Neural cell (in vitro differentiated cells): ENCODE measurements at regions not wholly inside any gene's neighbourhood (a gene's known extent, or its start where the extent isn't known, plus 50 kb on each side); places are given as distances from the start of the nearest gene placed in this dataset.

ENCODE experiments used
- H2AFZ ChIP-seq: fragments of 200-600, 300-800 bp; sonication (generic), shearing (Covaris generic); 2 replicates; pipeline ENCODE4 v1.6.0; 2014; ENCODE audit warnings: low read depth, mild to moderate bottlenecking, antibody characterized with exemption, low read length, moderate library complexity
- H3F3A ChIP-seq: fragments of 200-600 bp; shearing (Covaris generic); 2 replicates; pipeline ENCODE4 v1.6.1; 2016; ENCODE audit warnings: mild to moderate bottlenecking, moderate library complexity, mixed read lengths, antibody characterized with exemption, low read length; ENCODE audit not compliant: insufficient read depth, poor library complexity, severe bottlenecking
- H3K27ac ChIP-seq: fragments of 200-600, 300-800 bp; sonication (generic), shearing (Covaris generic); 2 replicates; pipeline ENCODE4 v1.5.1; 2014; ENCODE audit warnings: mild to moderate bottlenecking, low read length, moderate library complexity
- H3K27me3 ChIP-seq: fragments of 300-800, 200-600 bp; sonication (generic), shearing (Covaris generic); 2 replicates; pipeline ENCODE4 v1.6.0; 2014; ENCODE audit warnings: mild to moderate bottlenecking, low read depth, low read length, moderate library complexity; ENCODE audit not compliant: insufficient read depth
- H3K36me3 ChIP-seq: fragments of 300-800, 200-600 bp; sonication (generic), shearing (Covaris generic); 2 replicates; pipeline ENCODE4 v1.5.1; 2014; ENCODE audit warnings: mild to moderate bottlenecking, antibody characterized with exemption, low read length, moderate library complexity; ENCODE audit not compliant: insufficient read depth
- H3K4me2 ChIP-seq: fragments of 300-800, 200-600 bp; sonication (generic), shearing (Covaris generic); 2 replicates; pipeline ENCODE4 v1.6.0; 2014; ENCODE audit warnings: mild to moderate bottlenecking, low read length
- H3K4me3 ChIP-seq: fragments of 300-800, 200-600 bp; sonication (generic), shearing (Covaris generic); 2 replicates; pipeline ENCODE4 v1.5.1; 2014; ENCODE audit warnings: mild to moderate bottlenecking, low read length, moderate library complexity
- H3K79me2 ChIP-seq: fragments of 200-600 bp; shearing (Covaris generic); replicated peaks from 2 replicates; pipeline ENCODE4 v1.6.0; 2014; ENCODE audit warnings: mild to moderate bottlenecking, low read length, moderate library complexity; ENCODE audit not compliant: insufficient read depth
- H3K9ac ChIP-seq: fragments of 300-800, 200-600 bp; sonication (generic), shearing (Covaris generic); 2 replicates; pipeline ENCODE4 v1.6.1; 2016; ENCODE audit warnings: mild to moderate bottlenecking, low read length, mixed read lengths
- H3K9me2 ChIP-seq: fragments of 200-600 bp; shearing (Covaris generic); 2 replicates; pipeline ENCODE4 v1.6.1; 2016; ENCODE audit warnings: mild to moderate bottlenecking, low read length, mixed read lengths; ENCODE audit not compliant: insufficient read depth
- H3K9me3 ChIP-seq: fragments of 200-600, 300-800 bp; sonication (generic), shearing (Covaris generic); 2 replicates; pipeline ENCODE4 v1.6.1; 2016; ENCODE audit warnings: mild to moderate bottlenecking, mixed run types, low read length, moderate library complexity, mixed read lengths
- H4K20me1 ChIP-seq: fragments of 200-600 bp; shearing (Covaris generic); 2 replicates; pipeline ENCODE4 v1.6.1; 2016; ENCODE audit warnings: mild to moderate bottlenecking, mixed run types; ENCODE audit not compliant: insufficient read depth
- EP300 ChIP-seq: fragments of 450-650 bp; conservative IDR thresholded peaks from 2 replicates; pipeline ENCODE4 v1.6.1; 2014; ENCODE audit warnings: antibody characterized with exemption, mild to moderate bottlenecking, moderate library complexity; ENCODE audit not compliant: poor library complexity, severe bottlenecking
- EZH2 ChIP-seq: fragments of 200-600, 300-800 bp; shearing (Covaris generic), sonication (generic); IDR thresholded peaks from 2 replicates; pipeline ENCODE4 v1.6.1; 2014; ENCODE audit warnings: antibody characterized with exemption, low read length, borderline replicate concordance, mild to moderate bottlenecking; ENCODE audit not compliant: insufficient read depth, poor library complexity, severe bottlenecking
- MXI1 ChIP-seq: fragments of 450-650 bp; conservative IDR thresholded peaks from 2 replicates; pipeline ENCODE4 v1.6.1; 2014; ENCODE audit warnings: antibody characterized with exemption, mild to moderate bottlenecking; ENCODE audit not compliant: poor library complexity, severe bottlenecking
- POLR2AphosphoS5 ChIP-seq: IDR thresholded peaks from 2 replicates; pipeline ENCODE4 v1.6.1; 2012
- RAD21 ChIP-seq: fragments of 450-650 bp; conservative IDR thresholded peaks from 2 replicates; pipeline ENCODE4 v1.6.1; 2014; ENCODE audit warnings: antibody characterized with exemption, mild to moderate bottlenecking, moderate library complexity
- REST ChIP-seq: IDR thresholded peaks from 2 replicates; pipeline ENCODE4 v1.6.1; 2012; ENCODE audit warnings: borderline replicate concordance
- SMC3 ChIP-seq: fragments of 450-650 bp; conservative IDR thresholded peaks from 2 replicates; pipeline ENCODE4 v1.6.1; 2014; ENCODE audit warnings: antibody characterized with exemption, mild to moderate bottlenecking, moderate library complexity; ENCODE audit not compliant: poor library complexity
- TAF1 ChIP-seq: IDR thresholded peaks from 2 replicates; pipeline ENCODE4 v1.6.1; 2012; ENCODE audit warnings: low read depth
- TF ChIP-seq, protein P1 (sequence below): fragments of 450-650 bp; IDR thresholded peaks from 2 replicates; pipeline ENCODE4 v1.5.1; 2014; ENCODE audit warnings: antibody characterized with exemption, mild to moderate bottlenecking, moderate library complexity; ENCODE audit not compliant: poor library complexity, severe bottlenecking

DNA sequence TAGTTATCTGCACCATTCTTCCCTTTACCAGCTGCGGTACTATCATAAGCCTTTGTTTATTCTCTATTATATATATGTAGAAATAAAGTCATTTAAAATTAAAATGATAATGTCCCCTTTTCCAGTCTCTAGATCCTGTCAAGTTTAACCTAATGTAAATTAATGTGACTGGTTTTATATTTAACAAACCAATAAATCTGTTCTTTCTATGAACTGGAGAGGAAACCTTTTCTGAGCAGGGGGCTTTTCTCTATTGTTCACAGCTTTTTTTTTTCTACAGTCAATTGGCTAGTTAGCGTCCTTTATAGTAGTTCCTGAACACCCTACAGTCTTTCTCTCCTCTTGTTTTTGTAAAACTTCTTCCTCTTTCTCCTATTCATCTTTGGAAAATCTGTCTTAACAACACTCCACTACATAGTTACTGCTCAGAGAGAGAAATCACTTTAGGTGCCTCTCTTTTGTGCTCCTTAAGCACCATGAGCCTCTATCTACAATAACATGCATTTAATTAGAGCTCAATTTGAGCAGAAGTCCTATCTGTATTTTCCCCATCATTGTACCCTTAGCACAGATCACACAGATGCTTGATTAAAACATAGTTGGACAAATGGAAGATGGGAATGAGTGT lies 332.6 kb upstream of the SYT1 start:
- Histone ChIP-seq H3K79me2 (no peaks in the 10 kb centered on the region), H3K9me3 (no peaks in the 10 kb centered on the region), H3K27me3 (peaks cover 59% of the 10 kb centered on the region), H2AFZ (no peak overlapping the region), H3K4me3 (no peak overlapping the region), H3K9me2 (no peaks in the 10 kb centered on the region), H3K27ac (no peak overlapping the region), H3F3A (no peaks in the 10 kb centered on the region), H4K20me1 (no peaks in the 10 kb centered on the region), H3K36me3 (no peaks in the 10 kb centered on the region), H3K9ac (no peak overlapping the region), H3K4me2 (no peak overlapping the region)
- TF ChIP-seq, protein P1, sequence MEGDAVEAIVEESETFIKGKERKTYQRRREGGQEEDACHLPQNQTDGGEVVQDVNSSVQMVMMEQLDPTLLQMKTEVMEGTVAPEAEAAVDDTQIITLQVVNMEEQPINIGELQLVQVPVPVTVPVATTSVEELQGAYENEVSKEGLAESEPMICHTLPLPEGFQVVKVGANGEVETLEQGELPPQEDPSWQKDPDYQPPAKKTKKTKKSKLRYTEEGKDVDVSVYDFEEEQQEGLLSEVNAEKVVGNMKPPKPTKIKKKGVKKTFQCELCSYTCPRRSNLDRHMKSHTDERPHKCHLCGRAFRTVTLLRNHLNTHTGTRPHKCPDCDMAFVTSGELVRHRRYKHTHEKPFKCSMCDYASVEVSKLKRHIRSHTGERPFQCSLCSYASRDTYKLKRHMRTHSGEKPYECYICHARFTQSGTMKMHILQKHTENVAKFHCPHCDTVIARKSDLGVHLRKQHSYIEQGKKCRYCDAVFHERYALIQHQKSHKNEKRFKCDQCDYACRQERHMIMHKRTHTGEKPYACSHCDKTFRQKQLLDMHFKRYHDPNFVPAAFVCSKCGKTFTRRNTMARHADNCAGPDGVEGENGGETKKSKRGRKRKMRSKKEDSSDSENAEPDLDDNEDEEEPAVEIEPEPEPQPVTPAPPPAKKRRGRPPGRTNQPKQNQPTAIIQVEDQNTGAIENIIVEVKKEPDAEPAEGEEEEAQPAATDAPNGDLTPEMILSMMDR = no peak
- TF ChIP-seq EZH2 (no peak), RAD21 (no peak), EP300 (no peak), TAF1 (no peak), REST (no peak), MXI1 (no peak), POLR2AphosphoS5 (no peak), SMC3 (no peak)

DNA sequence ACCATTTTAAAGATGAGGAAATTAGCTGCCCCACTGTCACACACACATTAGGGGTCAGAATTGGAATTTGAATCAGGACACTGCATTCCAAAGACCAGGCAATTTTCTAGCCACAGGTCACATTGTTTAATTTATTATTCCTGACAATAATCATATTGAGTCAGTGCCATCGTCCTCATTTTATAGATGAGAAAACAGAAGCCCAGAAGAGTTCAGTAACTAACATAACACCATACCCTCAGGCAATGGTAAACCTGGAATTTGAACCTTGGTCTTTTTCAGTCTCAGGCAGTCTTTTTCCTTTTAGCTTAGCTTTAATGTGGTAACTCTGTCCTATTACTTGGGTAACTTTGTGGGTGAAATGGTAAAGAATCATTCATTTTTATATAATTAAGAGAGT lies 330.3 kb upstream of the SYT1 start:
- H3K27ac ChIP-seq = no peak overlapping the region
- H3K27me3 ChIP-seq = peaks cover 39% of the 10 kb centered on the region
- no peak overlapping the region for H2AFZ ChIP-seq
- no peak overlapping the region for H3K4me2 ChIP-seq
- H3F3A ChIP-seq = no peaks in the 10 kb centered on the region
- no peaks in the 10 kb centered on the region for H3K36me3 ChIP-seq
- H3K4me3 ChIP-seq = no peak overlapping the region
- no peak for TF ChIP-seq EP300
- TF ChIP-seq TAF1 = no peak
- TF ChIP-seq EZH2 = no peak
- TF ChIP-seq POLR2AphosphoS5 = no peak
- no peak for TF ChIP-seq RAD21
- TF ChIP-seq MXI1 = no peak
- no peak for TF ChIP-seq SMC3
- no peak for TF ChIP-seq REST
- TF ChIP-seq, protein P1 = no peak
- H3K9me2 ChIP-seq = no peaks in the 10 kb centered on the region
- H3K79me2 ChIP-seq = no peaks in the 10 kb centered on the region
- H3K9me3 ChIP-seq = no peaks in the 10 kb centered on the region
- no peaks in the 10 kb centered on the region for H4K20me1 ChIP-seq
- H3K9ac ChIP-seq = no peak overlapping the region
